Prostate gland (tissue), 1 donor: ENCODE measurements at regions not wholly inside any gene's neighbourhood (a gene's known extent, or its start where the extent isn't known, plus 50 kb on each side); places are given as distances from the start of the nearest gene placed in this dataset.

Experiments used
- POLR2A ChIP-seq: fragments of 450-650 bp; IDR thresholded peaks from one replicate; pipeline ENCODE4 v1.6.1; 2016; ENCODE audit warnings: antibody characterized with exemption, mild to moderate bottlenecking
- POLR2AphosphoS5 ChIP-seq: sonication (generic); formaldehyde crosslinking; IDR thresholded peaks from one replicate; pipeline ENCODE4 v1.6.1; 2017; ENCODE audit warnings: antibody characterized with exemption

DNA sequence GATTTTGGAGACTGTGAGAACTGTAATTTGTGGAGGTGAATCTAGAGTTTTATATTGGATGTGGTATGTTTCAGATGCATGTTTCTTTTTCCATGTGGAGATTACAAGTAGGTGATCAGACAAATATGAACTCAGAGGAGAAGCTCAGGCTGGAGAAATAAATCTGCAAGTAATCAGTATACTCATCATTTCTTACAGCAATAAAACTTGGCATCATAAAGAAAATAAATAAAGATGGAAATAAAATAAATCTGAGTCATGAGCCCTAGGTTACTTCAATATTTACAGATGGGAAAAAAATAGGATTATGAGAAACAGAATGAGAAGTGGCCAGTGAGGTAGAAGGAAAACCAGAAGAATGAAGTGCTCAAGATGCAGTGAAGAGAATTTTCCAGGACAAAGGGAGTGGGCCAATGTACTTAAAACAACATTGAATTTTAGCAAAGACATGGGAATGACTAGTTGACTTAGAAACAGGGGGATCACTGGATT, 453.8 kb downstream of the DSC3 start:
- TF ChIP-seq POLR2A (no peak), POLR2AphosphoS5 (no peak)
